HG02885 (cell line): ENCODE measurements at regions not wholly inside any gene's neighbourhood (a gene's known extent, or its start where the extent isn't known, plus 50 kb on each side); places are given as distances from the start of the nearest gene placed in this dataset.

Experiments
- ATAC-seq: cut with Tn5 transposase; IDR thresholded peaks from one replicate; pipeline ENCODE4 v1.9.1; 2021; ENCODE audit warnings: mild to moderate bottlenecking; ENCODE audit not compliant: unreplicated experiment, poor library complexity

- no peak for ATAC-seq
Measured at GRCh38 chr12:118925407-118925806, 55.9 kb upstream of the SRRM4 start.

GRCh38 chr12:118925826-118926225 lies 55.5 kb upstream of the SRRM4 start:
- ATAC-seq, result no peak
